ENCODE measurements at regions not wholly inside any gene's neighbourhood (a gene's known extent, or its start where the extent isn't known, plus 50 kb on each side); places are given as distances from the start of the nearest gene placed in this dataset.

- TF ChIP-seq CTCF (conservative IDR thresholded peaks at IDR 0.05; ENCODE audit: low read depth, low read length), result no peak
- TF ChIP-seq EZH2 (IDR thresholded peaks at IDR 0.05; ENCODE audit: borderline replicate concordance, low read depth, low read length, poor library complexity, severe bottlenecking), result no peak
Measured at GRCh38 chr11:26143566-26144290, 188.2 kb upstream of the ANO3 start.
